ENCODE measurements at regions not wholly inside any gene's neighbourhood (a gene's known extent, or its start where the extent isn't known, plus 50 kb on each side); places are given as distances from the start of the nearest gene placed in this dataset.

DNA sequence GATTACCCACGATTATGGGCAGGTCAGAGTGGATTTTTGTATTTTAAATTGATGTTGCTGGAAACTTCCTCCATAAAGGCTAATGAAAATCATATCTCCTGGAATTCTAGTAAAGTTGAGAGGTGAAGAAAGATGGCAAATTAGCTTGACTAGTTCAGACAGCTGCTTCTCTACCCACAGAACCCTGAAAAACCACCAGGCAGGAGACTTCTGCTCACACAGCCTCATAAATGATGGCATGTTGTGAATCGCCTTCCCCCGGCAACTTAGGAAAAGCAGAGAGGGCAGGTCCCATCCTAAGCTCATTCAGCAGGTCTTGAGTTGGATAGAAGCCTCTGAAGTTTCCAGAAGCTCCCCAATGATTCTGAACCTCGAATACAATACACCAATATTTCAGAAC is 87.6 kb upstream of the SLC7A1 start:
- Mint-ChIP-seq H3K4me3 (no peak overlapping the region), H3K36me3 (ENCODE audit: insufficient read depth in 1 of 3, low read depth in 3 of 3) (no peaks in the 10 kb centered on the region), H3K4me1 (peaks cover 4 to 12% of the 10 kb centered on the region in 2 experiments), H3K9me3 (peaks cover 0 to 2% of the 10 kb centered on the region in 2 experiments; a peak in 1 of 5 replicates), H3K27me3 (ENCODE audit: low read depth) (no peaks in the 10 kb centered on the region), H3K27ac (no peak overlapping the region)
- Histone ChIP-seq H3T11ph (ENCODE audit: low read length) (no peak overlapping the region), H2AK5ac (ENCODE audit: insufficient read length, low read length) (no peak overlapping the region), H3K4me2 (ENCODE audit: insufficient read depth, insufficient read length, low read length) (no peak overlapping the region), H3K79me2 (ENCODE audit: insufficient read depth, low read length) (no peaks in the 10 kb centered on the region), H3K18ac (ENCODE audit: insufficient read length, low read depth, low read length) (no peak overlapping the region), H3K56ac (ENCODE audit: insufficient read length, low read depth, low read length) (no peak overlapping the region), H3K23me2 (ENCODE audit: insufficient read length, low read depth, low read length, poor library complexity, severe bottlenecking) (no peaks in the 10 kb centered on the region), H3K27ac (ENCODE audit: insufficient read length, low read depth, low read length) (no peak overlapping the region), H3K27me3 (ENCODE audit: insufficient read depth, low read length) (no peaks in the 10 kb centered on the region), H2BK20ac (ENCODE audit: low read depth, low read length, poor library complexity, severe bottlenecking) (no peak overlapping the region), H3K23ac (ENCODE audit: insufficient read length, low read depth, low read length) (no peak overlapping the region), H3K79me1 (ENCODE audit: insufficient read depth, low read depth, low read length, poor library complexity, severe bottlenecking) (no peaks in the 10 kb centered on the region), H2BK5ac (ENCODE audit: insufficient read length, low read length) (no peak overlapping the region), H3K4me1 (ENCODE audit: insufficient read depth, low read length) (peaks cover 4% of the 10 kb centered on the region; the same call in 1 of the 2 replicates), H2AFZ (ENCODE audit: low read length) (no peak overlapping the region), H2BK120ac (ENCODE audit: low read depth, low read length, poor library complexity, severe bottlenecking) (no peak overlapping the region), H3K14ac (ENCODE audit: insufficient read depth, low read length) (no peak overlapping the region), H3K9me3 (ENCODE audit: control insufficient read depth, low read depth, low read length) (no peaks in the 10 kb centered on the region), H2BK15ac (ENCODE audit: low read depth, low read length) (no peak overlapping the region), H3K9ac (ENCODE audit: extremely low read depth, insufficient read length, low read length) (no peak overlapping the region), H4K8ac (replicated peaks; ENCODE audit: insufficient read length, low read depth, low read length) (no peak overlapping the region), H4K5ac (ENCODE audit: insufficient read length, low read depth, low read length) (no peak overlapping the region), H4K91ac (ENCODE audit: insufficient read length, low read depth, low read length) (no peak overlapping the region), H4K20me1 (ENCODE audit: control insufficient read depth, insufficient read depth, insufficient read length) (no peaks in the 10 kb centered on the region), H2BK12ac (ENCODE audit: insufficient read length, low read depth, low read length) (no peak overlapping the region), H3K4ac (ENCODE audit: low read depth, low read length) (no peak overlapping the region)
- DNase-seq: no peak
- no CpG with 5 or more reads among the region's 4 CpGs for whole genome bisulfite sequencing (ENCODE audit: extremely low coverage, insufficient read length, low lambda C conversion rate)
- TF ChIP-seq, protein P1, sequence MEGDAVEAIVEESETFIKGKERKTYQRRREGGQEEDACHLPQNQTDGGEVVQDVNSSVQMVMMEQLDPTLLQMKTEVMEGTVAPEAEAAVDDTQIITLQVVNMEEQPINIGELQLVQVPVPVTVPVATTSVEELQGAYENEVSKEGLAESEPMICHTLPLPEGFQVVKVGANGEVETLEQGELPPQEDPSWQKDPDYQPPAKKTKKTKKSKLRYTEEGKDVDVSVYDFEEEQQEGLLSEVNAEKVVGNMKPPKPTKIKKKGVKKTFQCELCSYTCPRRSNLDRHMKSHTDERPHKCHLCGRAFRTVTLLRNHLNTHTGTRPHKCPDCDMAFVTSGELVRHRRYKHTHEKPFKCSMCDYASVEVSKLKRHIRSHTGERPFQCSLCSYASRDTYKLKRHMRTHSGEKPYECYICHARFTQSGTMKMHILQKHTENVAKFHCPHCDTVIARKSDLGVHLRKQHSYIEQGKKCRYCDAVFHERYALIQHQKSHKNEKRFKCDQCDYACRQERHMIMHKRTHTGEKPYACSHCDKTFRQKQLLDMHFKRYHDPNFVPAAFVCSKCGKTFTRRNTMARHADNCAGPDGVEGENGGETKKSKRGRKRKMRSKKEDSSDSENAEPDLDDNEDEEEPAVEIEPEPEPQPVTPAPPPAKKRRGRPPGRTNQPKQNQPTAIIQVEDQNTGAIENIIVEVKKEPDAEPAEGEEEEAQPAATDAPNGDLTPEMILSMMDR (conservative IDR thresholded peaks at IDR 0.05): no peak

Data from H9 (cell line).